H1 (cell line): ENCODE measurements at regions not wholly inside any gene's neighbourhood (a gene's known extent, or its start where the extent isn't known, plus 50 kb on each side); places are given as distances from the start of the nearest gene placed in this dataset.

Experiments used
- CBX8 ChIP-seq: fragments of 300-800, 300-1000 bp; sonication (generic); IDR thresholded peaks from 2 replicates; pipeline ENCODE4 v1.7.1; 2016; ENCODE audit warnings: low read depth, low read length, borderline replicate concordance
- EZH2 ChIP-seq: fragments of 200-600 bp; sonication (generic); IDR thresholded peaks from 2 replicates; pipeline ENCODE4 v1.7.1; 2012; ENCODE audit warnings: low read depth, mild to moderate bottlenecking, moderate library complexity, low read length, inconsistent platforms; ENCODE audit not compliant: severe bottlenecking
- FOSL1 ChIP-seq: IDR thresholded peaks from 2 replicates; pipeline ENCODE4 v1.6.1; 2011; ENCODE audit warnings: mild to moderate bottlenecking, low read depth, low read length, moderate library complexity; ENCODE audit not compliant: insufficient read depth
- GTF2F1 ChIP-seq: IDR thresholded peaks from 2 replicates; pipeline ENCODE4 v1.6.1; 2012; ENCODE audit warnings: low read depth, low read length, improper control_type of control experiment, borderline replicate concordance
- JUN ChIP-seq: IDR thresholded peaks from 2 replicates; pipeline ENCODE4 v1.6.1; 2011; ENCODE audit warnings: low read depth, mild to moderate bottlenecking, improper control_type of control experiment, low read length
- JUND ChIP-seq: IDR thresholded peaks from 2 replicates; pipeline ENCODE4 v1.6.1; 2011; ENCODE audit warnings: mild to moderate bottlenecking, improper control_type of control experiment, low read length
- KDM5A ChIP-seq: fragments of 200-600 bp; IDR thresholded peaks from 2 replicates; pipeline ENCODE4 v1.7.1; 2012; ENCODE audit warnings: mild to moderate bottlenecking, low read length, inconsistent platforms, mixed read lengths
- MAX ChIP-seq: IDR thresholded peaks from 2 replicates; pipeline ENCODE4 v1.6.1; 2012; ENCODE audit warnings: inconsistent platforms
- RAD21 ChIP-seq, 2 experiments: IDR thresholded peaks in 1 of 2; conservative IDR thresholded peaks in 1 of 2; 2 replicates each; pipeline ENCODE4 v1.6.1; 2011; ENCODE audit warnings: low read depth in 2 of 2, low read length in 2 of 2, improper control_type of control experiment in 1 of 2, inconsistent platforms in 1 of 2, mild to moderate bottlenecking in 1 of 2, moderate library complexity in 1 of 2
- RBBP5 ChIP-seq: IDR thresholded peaks from 2 replicates; pipeline ENCODE4 v1.7.1; 2012; ENCODE audit warnings: low read depth, mild to moderate bottlenecking, inconsistent platforms, low read length, moderate library complexity, borderline replicate concordance
- SIRT6 ChIP-seq: IDR thresholded peaks from one replicate; pipeline ENCODE4 v1.7.1; 2012; ENCODE audit warnings: low read length, inconsistent platforms
- SIX5 ChIP-seq: IDR thresholded peaks from 2 replicates; pipeline ENCODE4 v1.6.1; 2011; ENCODE audit warnings: mild to moderate bottlenecking, low read depth, low read length
- TEAD4 ChIP-seq: IDR thresholded peaks from 2 replicates; pipeline ENCODE4 v1.6.1; 2012; ENCODE audit warnings: low read depth, low read length, inconsistent platforms, mixed read lengths

- TF ChIP-seq JUND (no peak), SIRT6 (no peak), SIX5 (no peak), JUN (no peak), FOSL1 (no peak), TEAD4 (peak; percentile 66; the same call in 1 of the 2 replicates), RAD21 (IDR thresholded peaks at IDR 0.05 in 1 of 2, conservative IDR thresholded peaks at IDR 0.05 in 1 of 2; ENCODE audit: low read depth in 2 of 2, low read length in 2 of 2) (peak; percentile 58 to 72), MAX (no peak), RBBP5 (no peak), KDM5A (no peak), CBX8 (no peak), GTF2F1 (no peak), EZH2 (no peak)
Measured at GRCh38 chr12:98424726-98425401, 90.5 kb upstream of the TMPO start (continued).
